GM19043 (cell line): ENCODE measurements at regions not wholly inside any gene's neighbourhood (a gene's known extent, or its start where the extent isn't known, plus 50 kb on each side); places are given as distances from the start of the nearest gene placed in this dataset.
"Not testable (repeated sequence)": the region's sequence is repeated elsewhere in the genome, so short reads cannot be mapped to it uniquely, and the experiment has no call there.

Experiments used
- ATAC-seq: cut with Tn5 transposase; IDR thresholded peaks from one replicate; pipeline ENCODE4 v1.9.1; 2021; ENCODE audit warnings: low read depth; ENCODE audit not compliant: unreplicated experiment

DNA sequence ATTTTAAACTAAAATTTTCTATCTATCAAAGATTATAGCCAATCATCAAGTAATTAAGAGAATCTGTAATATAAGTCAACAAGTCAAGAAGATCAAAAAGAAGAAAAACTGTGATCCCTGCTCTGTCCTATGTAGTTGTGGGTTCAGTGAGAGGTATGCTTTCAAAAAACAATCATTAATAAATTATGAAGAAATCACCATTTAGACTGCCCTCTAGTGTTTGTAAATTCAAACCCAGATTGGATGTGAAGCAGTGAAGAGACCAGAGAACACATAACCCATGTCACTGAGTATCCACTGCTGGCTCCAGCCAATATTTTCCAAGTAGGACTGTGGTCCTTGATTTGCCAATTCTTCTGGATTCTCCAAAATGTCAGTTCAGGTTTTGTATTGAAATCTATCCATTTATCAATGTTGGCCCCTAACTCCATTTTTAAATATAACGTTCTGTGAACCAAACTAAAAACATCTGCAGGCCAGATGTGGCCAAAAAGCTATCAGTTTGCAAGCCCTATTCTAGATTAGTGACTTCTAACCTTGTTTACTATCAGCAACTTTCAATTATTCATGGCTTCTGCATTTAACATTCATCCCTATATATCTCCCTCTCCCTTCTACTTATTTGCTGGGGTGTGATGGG is 467.5 kb upstream of the CXADR start:
- ATAC-seq: no peak

GRCh38 chr21:17048974-17049373 is 463.9 kb upstream of the CXADR start:
- no peak for ATAC-seq

GRCh38 chr21:17050156-17050555 is 462.7 kb upstream of the CXADR start:
- no peak for ATAC-seq

DNA sequence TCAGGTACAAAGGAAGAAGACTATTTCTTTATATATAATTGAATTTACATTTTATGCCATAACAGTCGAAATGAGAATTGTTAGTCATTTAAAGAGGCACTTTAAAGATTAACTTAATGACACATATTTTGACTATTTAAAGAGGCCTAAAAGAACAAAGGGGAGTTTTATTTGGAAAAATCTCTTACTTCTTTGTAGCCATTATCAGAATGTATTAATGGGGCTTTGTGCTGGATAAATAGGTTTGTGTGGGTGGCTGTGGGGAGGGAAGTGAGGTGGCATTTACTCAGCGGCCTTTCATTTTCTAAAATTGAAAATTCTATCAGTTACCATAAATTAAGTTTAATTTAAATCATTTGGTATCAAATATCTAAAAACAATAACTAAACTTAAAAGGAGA is 462.2 kb upstream of the CXADR start:
- no peak for ATAC-seq

- no peak for ATAC-seq
Measured at GRCh38 chr21:17051054-17051453, 461.8 kb upstream of the CXADR start.

GRCh38 chr21:17053321-17053720 is 459.5 kb upstream of the CXADR start:
- no peak for ATAC-seq

GRCh38 chr21:17059936-17060335 is 452.9 kb upstream of the CXADR start:
- no peak for ATAC-seq

DNA sequence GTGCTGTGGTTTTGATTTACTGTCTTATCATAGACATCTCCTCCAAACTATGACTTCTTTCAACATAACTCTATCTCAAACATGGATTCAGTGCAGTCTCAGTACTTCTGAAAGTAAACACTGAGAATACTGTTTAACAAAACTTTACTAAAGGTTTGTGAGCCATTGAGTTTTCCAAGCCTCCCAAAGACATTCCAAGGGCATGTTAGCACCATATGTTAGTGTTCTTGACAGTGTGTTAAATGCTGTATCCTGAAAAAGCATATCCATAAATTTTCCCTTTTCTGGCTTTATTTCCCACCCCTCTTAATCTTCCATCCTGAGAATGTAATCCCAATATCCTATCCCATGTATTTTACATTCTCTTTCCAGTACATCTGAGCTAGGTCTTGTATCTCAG is 446.8 kb upstream of the CXADR start:
- ATAC-seq: no peak

- ATAC-seq: no peak
Measured at GRCh38 chr21:17071093-17071492, 441.8 kb upstream of the CXADR start.

DNA sequence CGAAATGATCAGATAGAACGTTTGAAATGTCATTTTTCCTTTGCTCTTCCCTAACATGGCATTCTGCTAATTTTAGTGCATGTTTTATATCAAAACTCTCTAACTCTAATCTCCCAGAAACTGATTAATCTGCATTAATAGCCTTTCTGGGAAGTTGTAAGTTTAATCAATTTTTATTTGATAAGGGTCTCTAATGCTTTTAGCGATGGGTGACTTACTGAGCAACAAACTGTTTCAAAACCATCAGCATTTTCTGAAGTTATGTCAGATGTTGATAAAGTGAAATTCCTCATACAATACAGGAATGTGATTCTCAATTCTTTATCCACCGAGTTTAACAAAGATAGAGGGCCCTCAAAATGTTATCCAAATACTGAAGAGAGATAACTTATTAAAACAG is 431.6 kb upstream of the CXADR start:
- no peak for ATAC-seq

GRCh38 chr21:17082843-17083483 is 429.9 kb upstream of the CXADR start:
- ATAC-seq: no peak

DNA sequence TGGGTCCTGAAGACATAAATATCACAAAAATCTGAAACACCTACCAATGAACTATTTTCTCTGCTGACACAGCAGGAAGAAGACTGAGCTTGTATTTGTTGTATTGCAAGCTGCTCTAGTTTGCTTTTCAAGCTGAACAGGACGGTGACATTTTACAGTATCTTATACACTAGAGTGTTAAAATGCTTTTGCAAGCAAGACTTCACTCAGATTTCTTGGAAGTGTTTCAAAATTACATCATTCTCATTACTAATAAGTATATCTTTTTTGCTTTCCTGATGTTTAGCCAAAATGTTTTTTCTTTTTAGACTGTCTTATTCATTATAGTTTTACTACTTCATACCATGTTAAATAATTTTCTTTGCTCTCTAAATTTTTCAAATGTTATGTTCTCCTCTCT is 427.1 kb upstream of the CXADR start:
- no peak for ATAC-seq

GRCh38 chr21:17088500-17088899 is 424.3 kb upstream of the CXADR start:
- no peak for ATAC-seq

DNA sequence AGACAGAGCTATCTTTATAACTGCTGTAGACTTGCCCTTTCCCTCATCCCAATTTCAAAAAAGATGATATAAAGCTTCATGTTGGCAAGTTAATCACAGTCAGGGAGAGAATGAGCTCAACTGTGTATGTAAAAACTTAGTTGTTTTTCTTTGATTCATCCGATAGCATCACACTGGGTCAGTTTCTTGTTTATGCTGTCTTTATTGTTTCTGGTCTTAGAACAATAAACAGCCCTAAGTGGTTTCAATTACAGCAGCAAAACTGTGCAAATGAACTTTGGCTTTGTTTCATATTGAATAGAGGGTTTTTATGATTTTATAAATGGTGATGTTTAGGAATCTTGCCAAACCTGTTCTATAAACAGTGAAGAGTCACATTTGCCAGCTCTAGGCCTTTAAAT is 423.8 kb upstream of the CXADR start:
- no peak for ATAC-seq

GRCh38 chr21:17101696-17102095 is 411.1 kb upstream of the CXADR start:
- ATAC-seq: no peak

DNA sequence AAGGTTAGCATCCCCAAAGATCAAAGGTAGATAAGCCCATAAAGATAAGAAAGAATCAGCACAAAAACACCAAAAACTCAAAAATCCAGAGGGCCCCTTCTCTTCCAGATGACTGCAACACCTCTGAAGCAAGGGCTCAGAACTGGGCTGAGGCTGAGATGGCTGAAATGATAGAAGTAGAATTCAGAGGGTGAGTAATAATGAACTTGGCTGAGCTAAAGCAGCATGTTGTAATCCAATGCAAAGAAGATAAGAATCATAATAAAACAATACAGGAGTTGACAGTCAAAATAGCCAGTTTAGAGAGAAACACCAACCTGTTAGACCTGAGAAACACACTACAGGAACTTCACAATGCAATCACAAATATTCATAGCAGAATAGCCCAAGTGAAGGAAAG is 406.9 kb upstream of the CXADR start:
- no peak for ATAC-seq

- ATAC-seq: no peak
Measured at GRCh38 chr21:17114045-17114444, 398.8 kb upstream of the CXADR start.

DNA sequence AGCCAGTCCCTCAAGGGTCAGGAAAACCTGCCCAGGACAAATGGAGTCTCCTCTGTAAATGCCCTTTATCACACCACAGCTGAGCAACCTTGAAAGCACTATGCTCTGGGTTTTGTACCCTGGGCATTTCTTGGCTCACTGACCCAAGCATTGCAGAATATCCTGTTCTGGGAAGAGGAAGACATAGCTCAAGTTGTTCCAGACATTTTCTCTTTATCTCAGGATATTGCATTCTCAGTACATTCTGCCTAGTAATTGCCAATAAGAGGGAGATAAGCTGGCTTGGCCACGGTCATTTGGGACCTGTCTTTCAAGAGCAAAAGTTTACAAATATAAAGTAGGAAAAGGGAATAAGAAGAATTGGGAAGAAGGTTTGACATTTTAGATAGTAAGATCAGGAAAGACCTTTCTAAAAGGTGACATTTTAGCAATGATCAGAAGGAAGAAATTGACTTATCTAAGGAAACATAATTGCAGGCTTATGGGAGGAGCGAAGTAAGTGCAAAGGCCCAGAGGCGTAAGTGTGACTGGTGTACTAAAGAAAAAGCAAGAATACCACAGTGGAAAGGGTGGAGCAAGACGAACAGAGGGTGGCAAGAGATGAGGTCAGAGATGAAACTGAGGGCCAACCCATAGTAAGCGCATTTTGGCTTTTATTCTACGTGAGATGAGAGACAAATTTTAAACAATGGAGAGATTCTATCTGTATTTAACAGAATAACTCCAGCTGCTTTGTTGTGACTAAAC is 394.0 kb upstream of the CXADR start:
- no peak for ATAC-seq

GRCh38 chr21:17119466-17120297 is 393.2 kb upstream of the CXADR start:
- ATAC-seq: no peak

GRCh38 chr21:17127395-17127794 is 385.4 kb upstream of the CXADR start:
- ATAC-seq: not testable (repeated sequence)

DNA sequence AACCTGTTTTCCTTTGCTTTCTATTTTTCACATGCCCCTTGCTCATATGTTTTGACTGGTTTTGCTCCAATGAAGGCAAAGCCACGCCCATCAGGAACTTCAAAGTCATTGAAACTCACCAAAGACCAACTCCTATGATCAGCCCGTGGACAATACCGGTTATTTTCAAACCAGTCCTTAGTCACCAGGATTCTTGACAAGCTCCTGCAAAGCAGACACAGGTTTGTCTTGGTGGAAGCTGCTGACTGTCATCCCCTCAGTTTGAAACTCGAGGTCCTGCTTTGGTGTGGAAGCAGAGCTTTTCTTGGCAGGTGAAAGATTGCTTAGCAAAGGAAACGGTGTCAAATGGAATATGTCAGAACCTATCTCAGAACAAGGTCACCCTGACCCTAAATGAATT is 384.7 kb upstream of the CXADR start:
- no peak for ATAC-seq
